A549 (cell line): ENCODE measurements at regions not wholly inside any gene's neighbourhood (a gene's known extent, or its start where the extent isn't known, plus 50 kb on each side); places are given as distances from the start of the nearest gene placed in this dataset.

Source experiments
- ATAC-seq, 2 experiments: fragments of 200-7000 bp in 1 of 2; fragments of >200 bp in 1 of 2; cut with Nextera tagmentation in 1 of 2; cut with Tn5 transposase in 1 of 2; 3 replicates each; pipeline versions ENCODE4 v1.8.0 to v1.9.1; 2018 to 2020; ENCODE audit warnings: mild to moderate bottlenecking in 1 of 2, moderate library complexity in 1 of 2
- CTCF ChIA-PET: fragments of 300-600 bp; sonication (Branson Sonifier 250); formaldehyde crosslinking; extraction: SDS; loops from one replicate; lab custom pipeline; 2021; ENCODE audit warnings: antibody characterized with exemption, inconsistent platforms; lab: Yijun Ruan, JAX
- POLR2A ChIA-PET: fragments of 350-600 bp; formaldehyde crosslinking; extraction: SDS; loops from one replicate; lab custom pipeline; 2021; ENCODE audit warnings: antibody characterized with exemption, inconsistent platforms; lab: Yijun Ruan, JAX
- DNase-seq, 2 experiments: peaks; one replicate each; pipeline versions ENCODE4 v3.0.0 to v3.0.0-alpha.2; 2011 to 2016; ENCODE audit warnings: low read depth in 1 of 2, low spot score in 1 of 2
- FAIRE-seq: peaks from 2 replicates; lab custom pipeline; 2011; peaks lifted over from hg19 to GRCh38; lab: Jason Lieb, UNC
- H3K27ac ChIP-seq, 2 experiments: fragments of >200 bp; sonication (Bioruptor Twin); formaldehyde crosslinking; 3 replicates each; pipeline ENCODE4 v1.5.1; 2016 to 2017
- H3K4me1 ChIP-seq: fragments of >200 bp; sonication (Bioruptor Twin); formaldehyde crosslinking; 3 replicates; pipeline ENCODE4 v1.6.1; 2016
- H3K4me2 ChIP-seq: fragments of >200 bp; sonication (Bioruptor Twin); formaldehyde crosslinking; 3 replicates; pipeline ENCODE4 v1.6.1; 2016
- H3K4me3 ChIP-seq: fragments of >200 bp; sonication (Bioruptor Twin); formaldehyde crosslinking; 3 replicates; pipeline ENCODE4 v1.5.1; 2016
- H3K9me3 ChIP-seq: fragments of >200 bp; sonication (Bioruptor Twin); formaldehyde crosslinking; 3 replicates; pipeline ENCODE4 v1.6.1; 2016
- CBX2 ChIP-seq: fragments of 200-600 bp; sonication (generic); IDR thresholded peaks from 2 replicates; pipeline ENCODE4 v1.6.1; 2016; ENCODE audit warnings: low read depth, mild to moderate bottlenecking, borderline replicate concordance
- CBX8 ChIP-seq: fragments of 200-600 bp; sonication (generic); IDR thresholded peaks from 2 replicates; pipeline ENCODE4 v1.6.1; 2016
- EHF ChIP-seq: fragments of 250-450 bp; sonication (Bioruptor Pico); IDR thresholded peaks from 2 replicates; pipeline ENCODE4 v1.5.0; 2020; ENCODE audit warnings: mild to moderate bottlenecking
- ESRRA ChIP-seq: fragments of 150-350 bp; IDR thresholded peaks from 2 replicates; pipeline ENCODE4 v1.6.1; 2014; ENCODE audit warnings: mild to moderate bottlenecking, low read length, borderline replicate concordance
- HEYL ChIP-seq: fragments of 250-450 bp; sonication (Bioruptor Pico); IDR thresholded peaks from 2 replicates; pipeline ENCODE4 v1.8.0; 2021; ENCODE audit warnings: mild to moderate bottlenecking, moderate library complexity
- HOXB13 ChIP-seq: fragments of 250-450 bp; sonication (Bioruptor Pico); IDR thresholded peaks from 2 replicates; pipeline ENCODE4 v1.5.0; 2020; ENCODE audit warnings: low read depth, mild to moderate bottlenecking, moderate library complexity
- HOXB5 ChIP-seq: fragments of 250-450 bp; sonication (Bioruptor Pico); IDR thresholded peaks from 2 replicates; pipeline ENCODE4 v1.5.0; 2020; ENCODE audit warnings: mild to moderate bottlenecking, moderate library complexity
- NFE2L2 ChIP-seq: fragments of 150-350 bp; conservative IDR thresholded peaks from 2 replicates; pipeline ENCODE4 v1.6.1; 2014; ENCODE audit warnings: low read length
- POLR2A ChIP-seq: IDR thresholded peaks from 2 replicates; pipeline ENCODE4 v1.6.1; 2012; ENCODE audit warnings: mild to moderate bottlenecking, low read length
- RFX5 ChIP-seq: fragments of 450-650 bp; IDR thresholded peaks from 2 replicates; pipeline ENCODE4 v1.7.1; 2014; ENCODE audit warnings: antibody characterized with exemption, mild to moderate bottlenecking, moderate library complexity
- ZSCAN20 ChIP-seq: fragments of 250-450 bp; sonication (Bioruptor Pico); IDR thresholded peaks from 2 replicates; pipeline ENCODE4 v1.8.0; 2022; ENCODE audit warnings: mild to moderate bottlenecking, moderate library complexity
- WGBS: methylation state at CpG from one replicate; pipeline ENCODE4 v1.1.6; 2017; ENCODE audit errors: missing lambda C conversion rate; 5-methylcytosine and 5-hydroxymethylcytosine counted together
- small RNA-seq, 6 experiments: library from RNA; depleted of rRNA; stranded (forward); fragments of <200 nt; gene quantifications; one replicate each; pipeline ENCODE3, GENCODE V24; 2012

- WGBS: 16% methylated on average over 3 of the region's 3 CpGs
- TF ChIP-seq CBX2: no peak
- TF ChIP-seq HEYL (CRISPR knock-in tag): no peak
- no peak for TF ChIP-seq RFX5
- no peak for TF ChIP-seq ESRRA
- TF ChIP-seq HOXB13: no peak
- TF ChIP-seq HOXB5 (CRISPR knock-in tag): no peak
- TF ChIP-seq POLR2A: no peak
- no peak for TF ChIP-seq EHF
- TF ChIP-seq CBX8: no peak
- no peak for TF ChIP-seq NFE2L2
- no peak for TF ChIP-seq ZSCAN20
- TF ChIP-seq, all 56 proteins: peak for 0
- POLR2A ChIA-PET: no interaction called here
- FAIRE-seq (no peak), ATAC-seq (no peak), DNase-seq (no peak)
- H3K27ac ChIP-seq: no peak overlapping the region
- H3K9me3 ChIP-seq: peaks cover 26% of the 10 kb centered on the region
- no peak overlapping the region for H3K4me2 ChIP-seq
- no peak overlapping the region for H3K4me3 ChIP-seq
- no peaks in the 10 kb centered on the region for H3K4me1 ChIP-seq
- CTCF ChIA-PET: interaction anchor here (1.2 to 17.5 kb wide), 3 partner anchors 13 to 116 kb away, joined by 3 to 208 read pairs (median 191); no protein-coding TSS in a partner anchor
Measured at GRCh38 chr20:40978761-40979160, 49.9 kb upstream of the TOP1 start.

Small RNA genes in the stretch of these regions (small RNA-seq; reads per million reads assigned to genes)
- 0 reads per million in 6 experiments for gene RNA5SP484
